HEK293 (cell line): ENCODE measurements at regions not wholly inside any gene's neighbourhood (a gene's known extent, or its start where the extent isn't known, plus 50 kb on each side); places are given as distances from the start of the nearest gene placed in this dataset.

ENCODE experiments used
- CTCF ChIA-PET: fragments of 350-600 bp; formaldehyde crosslinking; extraction: SDS; loops from one replicate; lab custom pipeline; 2021; ENCODE audit warnings: antibody characterized with exemption; lab: Yijun Ruan, JAX
- POLR2A ChIA-PET: fragments of 300-600 bp; formaldehyde crosslinking; extraction: SDS; loops from one replicate; lab custom pipeline; 2020; ENCODE audit warnings: antibody characterized with exemption, inconsistent platforms; lab: Yijun Ruan, JAX
- H3K27ac ChIP-seq: fragments of 200-500 bp; sonication (Bioruptor generic); 2 replicates; pipeline ENCODE4 v1.5.1; 2014; ENCODE audit warnings: low read depth, low read length, control low read depth, inconsistent platforms; ENCODE audit errors: extremely low read depth
- H3K36me3 ChIP-seq, 2 experiments: fragments of 200-500 bp in 1 of 2; sonication (Bioruptor generic) in 1 of 2; 1 replicate in 1 of 2; 2 replicates in 1 of 2; pipeline ENCODE4 v1.5.1; 2014 to 2017; ENCODE audit warnings: inconsistent platforms in 2 of 2, low read length in 2 of 2; ENCODE audit not compliant: control insufficient read depth in 2 of 2, insufficient read depth in 1 of 2
- H3K4me1 ChIP-seq: fragments of 200-500 bp; sonication (Bioruptor generic); 2 replicates; pipeline ENCODE4 v1.5.1; 2014; ENCODE audit warnings: mild to moderate bottlenecking, low read length, inconsistent platforms; ENCODE audit not compliant: control insufficient read depth, insufficient read depth
- H3K4me3 ChIP-seq: 2 replicates; pipeline ENCODE4 v1.5.1; 2011; ENCODE audit warnings: low read depth, mild to moderate bottlenecking, control low read depth, low read length, moderate library complexity
- H3K9me3 ChIP-seq: fragments of 200-500 bp; sonication (Bioruptor generic); 2 replicates; pipeline ENCODE4 v1.5.1; 2014; ENCODE audit warnings: low read depth, low read length, inconsistent platforms; ENCODE audit not compliant: control insufficient read depth, insufficient read depth
- FEZF1 ChIP-seq: fragments of 450-650 bp; formaldehyde crosslinking; IDR thresholded peaks from 2 replicates; pipeline ENCODE4 v1.5.1; 2016; ENCODE audit warnings: missing biosample characterization, missing genetic modification characterization
- GFI1B ChIP-seq: fragments of 450-650 bp; formaldehyde crosslinking; IDR thresholded peaks from 2 replicates; pipeline ENCODE4 v1.5.1; 2016; ENCODE audit warnings: missing biosample characterization, missing genetic modification characterization
- KLF16 ChIP-seq: fragments of 450-650 bp; formaldehyde crosslinking; IDR thresholded peaks from 2 replicates; pipeline ENCODE4 v1.5.1; 2017; ENCODE audit warnings: missing biosample characterization, missing genetic modification characterization
- SCRT2 ChIP-seq: fragments of 450-650 bp; formaldehyde crosslinking; IDR thresholded peaks from 2 replicates; pipeline ENCODE4 v1.5.1; 2016; ENCODE audit warnings: missing biosample characterization, missing genetic modification characterization
- TRIM28 ChIP-seq: IDR thresholded peaks from 2 replicates; pipeline ENCODE4 v1.6.1; 2011; ENCODE audit warnings: low read length, control low read depth, borderline replicate concordance
- ZNF157 ChIP-seq: fragments of 450-650 bp; formaldehyde crosslinking; IDR thresholded peaks from 2 replicates; pipeline ENCODE4 v1.5.1; 2016; ENCODE audit warnings: missing biosample characterization, missing genetic modification characterization
- ZNF19 ChIP-seq: fragments of 450-650 bp; formaldehyde crosslinking; IDR thresholded peaks from 2 replicates; pipeline ENCODE4; 2016; ENCODE audit warnings: missing biosample characterization, missing genetic modification characterization, low read depth
- ZNF223 ChIP-seq: fragments of 450-650 bp; formaldehyde crosslinking; IDR thresholded peaks from 2 replicates; pipeline ENCODE4 v1.5.1; 2016; ENCODE audit warnings: missing biosample characterization, missing genetic modification characterization
- ZNF354C ChIP-seq: fragments of 450-650 bp; formaldehyde crosslinking; IDR thresholded peaks from 2 replicates; pipeline ENCODE4 v1.5.1; 2016; ENCODE audit warnings: missing biosample characterization, missing genetic modification characterization, low read depth, borderline replicate concordance
- ZNF362 ChIP-seq: fragments of 450-650 bp; formaldehyde crosslinking; IDR thresholded peaks from 2 replicates; pipeline ENCODE4 v1.5.1; 2016; ENCODE audit warnings: missing biosample characterization, missing genetic modification characterization
- ZNF473 ChIP-seq: fragments of 450-650 bp; formaldehyde crosslinking; IDR thresholded peaks from 2 replicates; pipeline ENCODE4 v1.5.1; 2017; ENCODE audit warnings: missing biosample characterization, missing genetic modification characterization
- ZNF560 ChIP-seq: fragments of 450-650 bp; formaldehyde crosslinking; IDR thresholded peaks from 2 replicates; pipeline ENCODE4 v1.5.1; 2017; ENCODE audit warnings: missing biosample characterization, missing genetic modification characterization, borderline replicate concordance
- ZNF600 ChIP-seq: fragments of 450-650 bp; formaldehyde crosslinking; IDR thresholded peaks from 2 replicates; pipeline ENCODE4 v1.5.1; 2016; ENCODE audit warnings: missing biosample characterization, missing genetic modification characterization
- ZNF623 ChIP-seq: fragments of 450-650 bp; formaldehyde crosslinking; IDR thresholded peaks from 2 replicates; pipeline ENCODE4 v1.5.1; 2016; ENCODE audit warnings: missing biosample characterization, missing genetic modification characterization
- ZNF658 ChIP-seq: fragments of 450-650 bp; formaldehyde crosslinking; IDR thresholded peaks from 2 replicates; pipeline ENCODE4; 2016; ENCODE audit warnings: missing biosample characterization, missing genetic modification characterization
- ZNF707 ChIP-seq: fragments of 450-650 bp; formaldehyde crosslinking; IDR thresholded peaks from 2 replicates; pipeline ENCODE4 v1.5.1; 2016; ENCODE audit warnings: missing biosample characterization, missing genetic modification characterization
- ZNF768 ChIP-seq: fragments of 450-650 bp; formaldehyde crosslinking; IDR thresholded peaks from 2 replicates; pipeline ENCODE4 v1.5.1; 2018; ENCODE audit warnings: missing biosample characterization, mild to moderate bottlenecking, missing genetic modification characterization
- ZNF785 ChIP-seq: fragments of 450-650 bp; formaldehyde crosslinking; IDR thresholded peaks from 2 replicates; pipeline ENCODE4 v1.5.1; 2016; ENCODE audit warnings: missing biosample characterization, missing genetic modification characterization
- ZNF837 ChIP-seq: fragments of 450-650 bp; formaldehyde crosslinking; IDR thresholded peaks from 2 replicates; pipeline ENCODE4 v1.5.1; 2016; ENCODE audit warnings: missing biosample characterization, missing genetic modification characterization
- TF ChIP-seq, protein P1 (sequence below): fragments of 450-650 bp; formaldehyde crosslinking; IDR thresholded peaks from 2 replicates; pipeline ENCODE4 v1.5.1; 2016; ENCODE audit warnings: missing biosample characterization, missing genetic modification characterization
- TF ChIP-seq, protein P2 (sequence below): fragments of 450-650 bp; formaldehyde crosslinking; IDR thresholded peaks from 2 replicates; pipeline ENCODE4 v1.5.1; 2017; ENCODE audit warnings: missing biosample characterization, missing genetic modification characterization
- TF ChIP-seq, protein P3 (sequence below): fragments of 450-650 bp; formaldehyde crosslinking; IDR thresholded peaks from 2 replicates; pipeline ENCODE4 v1.5.1; 2016; ENCODE audit warnings: missing biosample characterization, missing genetic modification characterization

DNA sequence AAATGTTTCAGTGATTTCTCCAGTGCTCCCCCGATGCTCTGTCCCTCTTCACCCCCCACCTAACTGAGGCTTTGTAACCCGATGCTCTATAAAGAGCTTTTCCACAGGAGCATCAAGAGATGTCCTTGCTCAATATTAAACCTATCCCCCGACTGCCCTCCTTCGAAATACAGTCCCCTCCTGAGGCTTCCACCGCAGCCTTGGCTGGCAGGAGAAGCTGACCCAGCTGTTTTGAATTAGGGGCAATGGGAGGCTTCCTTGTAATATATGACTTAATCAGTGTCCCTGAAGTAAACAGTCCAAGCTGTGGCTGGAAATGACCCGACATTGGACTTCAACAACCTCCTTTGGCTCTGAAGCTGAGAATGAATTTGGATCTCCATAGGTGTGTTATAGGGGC, 62.4 kb downstream of the TMEM30B start:
- Histone ChIP-seq H3K4me1 (peaks cover 2% of the 10 kb centered on the region; the same call in 1 of the 2 replicates), H3K27ac (no peak overlapping the region), H3K36me3 (no peaks in the 10 kb centered on the region), H3K9me3 (no peaks in the 10 kb centered on the region), H3K4me3 (no peak overlapping the region)
- ChIA-PET POLR2A (no interaction called here), CTCF (interaction anchor here (2.0 kb wide), 1 partner anchor 34 kb away, joined by 5 read pairs; no protein-coding TSS in a partner anchor)
- no peak for TF ChIP-seq ZNF354C (tag by site-specific recombination)
- TF ChIP-seq SCRT2 (tag by site-specific recombination): no peak
- TF ChIP-seq, protein P1, sequence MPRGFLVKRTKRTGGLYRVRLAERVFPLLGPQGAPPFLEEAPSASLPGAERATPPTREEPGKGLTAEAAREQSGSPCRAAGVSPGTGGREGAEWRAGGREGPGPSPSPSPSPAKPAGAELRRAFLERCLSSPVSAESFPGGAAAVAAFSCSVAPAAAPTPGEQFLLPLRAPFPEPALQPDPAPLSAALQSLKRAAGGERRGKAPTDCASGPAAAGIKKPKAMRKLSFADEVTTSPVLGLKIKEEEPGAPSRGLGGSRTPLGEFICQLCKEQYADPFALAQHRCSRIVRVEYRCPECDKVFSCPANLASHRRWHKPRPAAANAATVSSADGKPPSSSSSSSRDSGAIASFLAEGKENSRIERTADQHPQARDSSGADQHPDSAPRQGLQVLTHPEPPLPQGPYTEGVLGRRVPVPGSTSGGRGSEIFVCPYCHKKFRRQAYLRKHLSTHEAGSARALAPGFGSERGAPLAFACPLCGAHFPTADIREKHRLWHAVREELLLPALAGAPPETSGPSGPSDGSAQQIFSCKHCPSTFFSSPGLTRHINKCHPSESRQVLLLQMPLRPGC: no peak
- TF ChIP-seq ZNF600 (tag by site-specific recombination): no peak
- no peak for TF ChIP-seq ZNF223
- TF ChIP-seq, protein P2, sequence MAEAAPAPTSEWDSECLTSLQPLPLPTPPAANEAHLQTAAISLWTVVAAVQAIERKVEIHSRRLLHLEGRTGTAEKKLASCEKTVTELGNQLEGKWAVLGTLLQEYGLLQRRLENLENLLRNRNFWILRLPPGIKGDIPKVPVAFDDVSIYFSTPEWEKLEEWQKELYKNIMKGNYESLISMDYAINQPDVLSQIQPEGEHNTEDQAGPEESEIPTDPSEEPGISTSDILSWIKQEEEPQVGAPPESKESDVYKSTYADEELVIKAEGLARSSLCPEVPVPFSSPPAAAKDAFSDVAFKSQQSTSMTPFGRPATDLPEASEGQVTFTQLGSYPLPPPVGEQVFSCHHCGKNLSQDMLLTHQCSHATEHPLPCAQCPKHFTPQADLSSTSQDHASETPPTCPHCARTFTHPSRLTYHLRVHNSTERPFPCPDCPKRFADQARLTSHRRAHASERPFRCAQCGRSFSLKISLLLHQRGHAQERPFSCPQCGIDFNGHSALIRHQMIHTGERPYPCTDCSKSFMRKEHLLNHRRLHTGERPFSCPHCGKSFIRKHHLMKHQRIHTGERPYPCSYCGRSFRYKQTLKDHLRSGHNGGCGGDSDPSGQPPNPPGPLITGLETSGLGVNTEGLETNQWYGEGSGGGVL (tag by site-specific recombination): no peak
- no peak for TF ChIP-seq ZNF157 (tag by site-specific recombination)
- TF ChIP-seq TRIM28: no peak
- TF ChIP-seq ZNF658: no peak
- TF ChIP-seq ZNF707 (tag by site-specific recombination): no peak
- no peak for TF ChIP-seq KLF16 (tag by site-specific recombination)

GRCh38 chr14:61218157-61218556, 63.0 kb downstream of the TMEM30B start:
- POLR2A ChIA-PET: no interaction called here
- TF ChIP-seq KLF16 (tag by site-specific recombination): no peak
- TF ChIP-seq, protein P3, sequence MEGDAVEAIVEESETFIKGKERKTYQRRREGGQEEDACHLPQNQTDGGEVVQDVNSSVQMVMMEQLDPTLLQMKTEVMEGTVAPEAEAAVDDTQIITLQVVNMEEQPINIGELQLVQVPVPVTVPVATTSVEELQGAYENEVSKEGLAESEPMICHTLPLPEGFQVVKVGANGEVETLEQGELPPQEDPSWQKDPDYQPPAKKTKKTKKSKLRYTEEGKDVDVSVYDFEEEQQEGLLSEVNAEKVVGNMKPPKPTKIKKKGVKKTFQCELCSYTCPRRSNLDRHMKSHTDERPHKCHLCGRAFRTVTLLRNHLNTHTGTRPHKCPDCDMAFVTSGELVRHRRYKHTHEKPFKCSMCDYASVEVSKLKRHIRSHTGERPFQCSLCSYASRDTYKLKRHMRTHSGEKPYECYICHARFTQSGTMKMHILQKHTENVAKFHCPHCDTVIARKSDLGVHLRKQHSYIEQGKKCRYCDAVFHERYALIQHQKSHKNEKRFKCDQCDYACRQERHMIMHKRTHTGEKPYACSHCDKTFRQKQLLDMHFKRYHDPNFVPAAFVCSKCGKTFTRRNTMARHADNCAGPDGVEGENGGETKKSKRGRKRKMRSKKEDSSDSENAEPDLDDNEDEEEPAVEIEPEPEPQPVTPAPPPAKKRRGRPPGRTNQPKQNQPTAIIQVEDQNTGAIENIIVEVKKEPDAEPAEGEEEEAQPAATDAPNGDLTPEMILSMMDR (tag by site-specific recombination): no peak
- no peak for TF ChIP-seq ZNF623 (tag by site-specific recombination)
- TF ChIP-seq ZNF19 (tag by site-specific recombination): no peak
- no peak for TF ChIP-seq GFI1B (tag by site-specific recombination)
- no peak for TF ChIP-seq ZNF785 (tag by site-specific recombination)
- no peak for TF ChIP-seq ZNF362 (tag by site-specific recombination)
- TF ChIP-seq ZNF837 (tag by site-specific recombination): no peak
- TF ChIP-seq ZNF560 (tag by site-specific recombination): no peak
- TF ChIP-seq ZNF768 (tag by site-specific recombination): no peak
- no peak for TF ChIP-seq ZNF473 (tag by site-specific recombination)
- no peak for TF ChIP-seq FEZF1
- no peak for TF ChIP-seq ZNF223
- TF ChIP-seq, all 188 proteins: peak for 0
- Histone ChIP-seq H3K9me3 (no peaks in the 10 kb centered on the region), H3K36me3 (no peaks in the 10 kb centered on the region), H3K4me1 (peaks cover 2% of the 10 kb centered on the region; the same call in 1 of the 2 replicates), H3K4me3 (no peak overlapping the region), H3K27ac (no peak overlapping the region)
- CTCF ChIA-PET: interaction anchor here (2.0 kb wide), 1 partner anchor 35 kb away, joined by 5 read pairs; no protein-coding TSS in a partner anchor
